HepG2 (cell line): ENCODE measurements at regions not wholly inside any gene's neighbourhood (a gene's known extent, or its start where the extent isn't known, plus 50 kb on each side); places are given as distances from the start of the nearest gene placed in this dataset.

ENCODE experiments used
- ATAC-seq: fragments of 200-7000 bp; cut with Tn5 transposase; 3 replicates; pipeline ENCODE4 v1.9.1; 2020; ENCODE audit warnings: mild to moderate bottlenecking, moderate library complexity
- BruUV-seq: library from RNA; stranded (reverse); fragments of 400-500 nt; replicated peaks from 2 replicates; lab custom pipeline; 2021; lab: Mats Ljungman, UMichigan
- CTCF ChIA-PET: fragments of 300-600 bp; formaldehyde crosslinking; extraction: SDS; loops from one replicate; lab custom pipeline; 2021; ENCODE audit warnings: low total read pairs, inconsistent platforms, low intra/inter-chr PET ratio; lab: Yijun Ruan, JAX
- POLR2A ChIA-PET: fragments of 350-600 bp; sonication (Branson Sonifier 250); formaldehyde crosslinking; loops from one replicate; lab custom pipeline; 2020; ENCODE audit warnings: antibody characterized with exemption, inconsistent platforms; lab: Yijun Ruan, JAX
- DNase-seq: peaks from one replicate; pipeline ENCODE4 v3.0.0-alpha.2; 2015; ENCODE audit warnings: low spot score
- FAIRE-seq: peaks from 3 replicates; lab custom pipeline; 2011; peaks lifted over from hg19 to GRCh38; lab: Jason Lieb, UNC
- H2AFZ ChIP-seq: one replicate; pipeline ENCODE4 v1.6.1; 2011; ENCODE audit warnings: low read length, inconsistent platforms
- H3K27ac ChIP-seq: fragments of 300-600 bp; 3 replicates; pipeline ENCODE4 v1.8.0; 2011; ENCODE audit warnings: mixed run types, mild to moderate bottlenecking, mixed read lengths, low read length, inconsistent platforms; ENCODE audit not compliant: insufficient read depth; ENCODE audit errors: extremely low read length
- H3K27me3 ChIP-seq, 2 experiments: fragments of 200-600 bp in 1 of 2; 2 replicates in 1 of 2; 3 replicates in 1 of 2; pipeline versions ENCODE4 v1.6.0 to v1.8.0; 2011; ENCODE audit warnings: low read length in 2 of 2, mild to moderate bottlenecking in 2 of 2, moderate library complexity in 2 of 2, inconsistent platforms in 1 of 2; ENCODE audit not compliant: insufficient read depth in 2 of 2, control insufficient read depth in 1 of 2
- H3K36me3 ChIP-seq, 2 experiments: fragments of 200-600 bp in 1 of 2; replicated peaks in 1 of 2; 2 replicates in 1 of 2; 3 replicates in 1 of 2; pipeline versions ENCODE4 v1.5.1 to v1.8.0; 2011; ENCODE audit warnings: low read length in 2 of 2, inconsistent platforms in 1 of 2; ENCODE audit not compliant: insufficient read depth in 2 of 2, control insufficient read depth in 1 of 2
- H3K4me1 ChIP-seq: 2 replicates; pipeline ENCODE4 v1.5.1; 2012; ENCODE audit warnings: low read length, inconsistent platforms; ENCODE audit not compliant: insufficient read depth
- H3K4me2 ChIP-seq: 2 replicates; pipeline ENCODE4 v1.6.0; 2011; ENCODE audit warnings: low read depth, low read length, inconsistent platforms
- H3K4me3 ChIP-seq, 3 experiments: fragments of 200-600 bp in 1 of 3; sonication (generic), shearing (Covaris generic) in 1 of 3; replicated peaks in 1 of 3; 2 replicates each; pipeline ENCODE4 v1.5.1; 2011 to 2016; ENCODE audit warnings: low read length in 3 of 3, inconsistent platforms in 2 of 3, low read depth in 2 of 3, mild to moderate bottlenecking in 2 of 3, control low read depth in 1 of 3, mixed read lengths in 1 of 3; ENCODE audit not compliant: insufficient read depth in 1 of 3
- H3K79me2 ChIP-seq: one replicate; pipeline ENCODE4 v1.6.1; 2011; ENCODE audit warnings: low read length, inconsistent platforms; ENCODE audit not compliant: insufficient read depth
- H3K9ac ChIP-seq: 2 replicates; pipeline ENCODE4 v1.6.0; 2011; ENCODE audit warnings: mild to moderate bottlenecking, low read depth, low read length, inconsistent platforms; ENCODE audit not compliant: insufficient read depth
- H3K9me3 ChIP-seq: 2 replicates; pipeline ENCODE4 v1.5.1; 2012; ENCODE audit warnings: mild to moderate bottlenecking, low read length
- H4K20me1 ChIP-seq: 2 replicates; pipeline ENCODE4 v1.6.0; 2011; ENCODE audit warnings: inconsistent platforms, mild to moderate bottlenecking, low read length, moderate library complexity; ENCODE audit not compliant: insufficient read depth
- ASH2L ChIP-seq: fragments of 300-600, 200-600 bp; sonication (generic); IDR thresholded peaks from 2 replicates; pipeline ENCODE4 v1.7.0; 2017; ENCODE audit warnings: low read depth, mild to moderate bottlenecking, moderate library complexity, mixed read lengths, low read length; ENCODE audit not compliant: insufficient read length
- CHD2 ChIP-seq: IDR thresholded peaks from 2 replicates; pipeline ENCODE4 v1.6.1; 2011; ENCODE audit warnings: low read depth, low read length, improper control_type of control experiment
- STAG1 ChIP-seq: sonication (generic); formaldehyde crosslinking; IDR thresholded peaks from 2 replicates; pipeline ENCODE4 v1.4.0; 2020; ENCODE audit warnings: missing genetic modification reagents
- YEATS4 ChIP-seq: sonication (generic); formaldehyde crosslinking; IDR thresholded peaks from 2 replicates; pipeline ENCODE4 v1.4.0; 2020; ENCODE audit warnings: missing genetic modification reagents, borderline replicate concordance
- ZNF274 ChIP-seq: sonication (generic); formaldehyde crosslinking; IDR thresholded peaks from 2 replicates; pipeline ENCODE4 v1.5.1; 2020; ENCODE audit warnings: mild to moderate bottlenecking, missing genetic modification reagents
- ZNF354B ChIP-seq: sonication (generic); formaldehyde crosslinking; IDR thresholded peaks from 2 replicates; pipeline ENCODE4 v1.8.0; 2022; ENCODE audit warnings: mild to moderate bottlenecking, missing genetic modification reagents
- ZNF616 ChIP-seq: sonication (generic); formaldehyde crosslinking; IDR thresholded peaks from 2 replicates; pipeline ENCODE4 v1.5.0; 2020; ENCODE audit warnings: low read depth, mild to moderate bottlenecking, missing genetic modification reagents
- ZNF713 ChIP-seq: sonication (generic); formaldehyde crosslinking; IDR thresholded peaks from 2 replicates; pipeline ENCODE4 v1.4.0; 2020; ENCODE audit warnings: mild to moderate bottlenecking, missing genetic modification reagents
- WGBS: methylation state at CpG from one replicate; pipeline ENCODE4 v1.1.6; 2017; ENCODE audit warnings: low lambda C conversion rate; 5-methylcytosine and 5-hydroxymethylcytosine counted together
- in situ Hi-C: cut with HindIII; loops from 2 replicates; pipeline ENCODE4 v1.10.0; 2017; ENCODE audit warnings: low pct_unique_long_range_greater_than_20kb; ENCODE audit not compliant: extremely low pct_ligation_motif_present
- intact Hi-C: fragments of 100-400 bp; cut with micrococcal nuclease; formaldehyde crosslinking; loops from one replicate; pipeline ENCODE4 v1.10.0; 2022; ENCODE audit not compliant: unreplicated experiment
- TF ChIP-seq, protein P1 (sequence below): sonication (generic); formaldehyde crosslinking; IDR thresholded peaks from 2 replicates; pipeline ENCODE4 v1.5.0; 2020; ENCODE audit warnings: mild to moderate bottlenecking, missing genetic modification reagents, moderate library complexity
- TF ChIP-seq, protein P2 (sequence below): IDR thresholded peaks from 2 replicates; pipeline ENCODE4 v1.4.0; 2020; ENCODE audit warnings: mild to moderate bottlenecking, missing genetic modification reagents
- TF ChIP-seq, protein P3 (sequence below): sonication (generic); formaldehyde crosslinking; IDR thresholded peaks from 2 replicates; pipeline ENCODE4 v1.4.0; 2020; ENCODE audit warnings: missing genetic modification reagents, mild to moderate bottlenecking, borderline replicate concordance

DNA sequence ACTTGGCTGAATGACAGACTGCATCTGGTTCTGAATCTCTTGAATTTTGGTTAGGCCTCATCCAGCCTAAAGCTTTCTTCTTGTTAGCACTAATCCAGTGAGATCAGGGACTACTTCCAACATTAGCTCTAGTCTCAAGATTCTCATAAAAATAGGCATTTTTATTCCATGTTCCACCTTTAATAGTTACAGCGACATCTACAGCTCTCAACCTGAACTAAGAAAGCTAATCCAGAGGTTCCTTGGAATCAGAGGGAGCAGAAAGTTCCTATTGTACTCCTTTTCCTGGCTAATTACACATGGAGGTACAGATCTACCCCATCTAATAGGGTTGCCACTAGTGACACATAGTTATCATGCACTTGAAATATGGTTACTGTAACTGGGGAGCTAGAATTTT, 391.9 kb downstream of the RMST start:
- no peaks in the 10 kb centered on the region for H4K20me1 ChIP-seq
- TF ChIP-seq, protein P1, sequence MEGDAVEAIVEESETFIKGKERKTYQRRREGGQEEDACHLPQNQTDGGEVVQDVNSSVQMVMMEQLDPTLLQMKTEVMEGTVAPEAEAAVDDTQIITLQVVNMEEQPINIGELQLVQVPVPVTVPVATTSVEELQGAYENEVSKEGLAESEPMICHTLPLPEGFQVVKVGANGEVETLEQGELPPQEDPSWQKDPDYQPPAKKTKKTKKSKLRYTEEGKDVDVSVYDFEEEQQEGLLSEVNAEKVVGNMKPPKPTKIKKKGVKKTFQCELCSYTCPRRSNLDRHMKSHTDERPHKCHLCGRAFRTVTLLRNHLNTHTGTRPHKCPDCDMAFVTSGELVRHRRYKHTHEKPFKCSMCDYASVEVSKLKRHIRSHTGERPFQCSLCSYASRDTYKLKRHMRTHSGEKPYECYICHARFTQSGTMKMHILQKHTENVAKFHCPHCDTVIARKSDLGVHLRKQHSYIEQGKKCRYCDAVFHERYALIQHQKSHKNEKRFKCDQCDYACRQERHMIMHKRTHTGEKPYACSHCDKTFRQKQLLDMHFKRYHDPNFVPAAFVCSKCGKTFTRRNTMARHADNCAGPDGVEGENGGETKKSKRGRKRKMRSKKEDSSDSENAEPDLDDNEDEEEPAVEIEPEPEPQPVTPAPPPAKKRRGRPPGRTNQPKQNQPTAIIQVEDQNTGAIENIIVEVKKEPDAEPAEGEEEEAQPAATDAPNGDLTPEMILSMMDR (CRISPR knock-in tag): peak; percentile 13; the same call in 1 of the 2 replicates
- TF ChIP-seq STAG1 (CRISPR knock-in tag) (peak; percentile 19; the same call in 1 of the 2 replicates), YEATS4 (CRISPR knock-in tag) (no peak)
- TF ChIP-seq, all 625 proteins: peak for 2
- no peaks in the 10 kb centered on the region for H3K79me2 ChIP-seq
- in situ Hi-C loops (no loop called here), intact Hi-C loops (no loop called here)
- ChIA-PET POLR2A (no interaction called here), CTCF (no interaction called here)
- no peak overlapping the region for H2AFZ ChIP-seq
- ATAC-seq: no peak
- H3K9me3 ChIP-seq: no peaks in the 10 kb centered on the region
- H3K4me2 ChIP-seq: no peak overlapping the region
- no peak overlapping the region for H3K27ac ChIP-seq
- no peaks in the 10 kb centered on the region for H3K36me3 ChIP-seq
- DNase-seq: no peak
- no peak overlapping the region for H3K4me3 ChIP-seq
- FAIRE-seq: no peak
- no TSS peak for BruUV-seq
- 35% methylated on average over 1 of the region's 1 CpG for WGBS
- H3K9ac ChIP-seq: no peak overlapping the region
- no peaks in the 10 kb centered on the region for H3K4me1 ChIP-seq
- no peaks in the 10 kb centered on the region for H3K27me3 ChIP-seq

DNA sequence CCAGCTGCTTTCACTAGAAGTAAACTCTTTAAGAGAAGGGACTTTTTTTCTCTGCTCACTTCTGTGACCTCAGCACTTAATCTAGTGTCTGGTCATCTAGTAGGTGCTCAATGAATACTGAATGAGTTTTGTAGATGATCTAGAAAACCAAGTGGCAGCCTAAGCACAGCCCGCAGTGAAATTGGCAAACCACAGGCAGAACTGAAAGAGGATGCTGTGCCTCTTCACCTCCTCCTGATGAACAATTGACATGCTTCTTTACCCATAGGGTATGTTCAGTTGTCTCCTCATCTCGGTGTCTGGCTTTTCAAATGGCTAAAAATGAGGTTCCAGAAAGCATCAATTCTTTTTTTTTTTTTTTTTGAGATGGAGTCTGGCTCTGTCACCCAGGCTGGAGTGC, 399.5 kb downstream of the RMST start:
- Histone ChIP-seq H4K20me1 (no peaks in the 10 kb centered on the region), H3K4me1 (no peaks in the 10 kb centered on the region), H3K27me3 (no peaks in the 10 kb centered on the region), H3K9ac (no peak overlapping the region), H3K36me3 (no peaks in the 10 kb centered on the region), H3K4me2 (no peak overlapping the region), H2AFZ (no peak overlapping the region), H3K9me3 (no peaks in the 10 kb centered on the region), H3K4me3 (no peak overlapping the region), H3K79me2 (no peaks in the 10 kb centered on the region), H3K27ac (no peak overlapping the region)
- no peak for ATAC-seq
- no TSS peak for BruUV-seq
- CTCF ChIA-PET: no interaction called here
- 33% methylated on average over 2 of the region's 2 CpGs for WGBS
- POLR2A ChIA-PET: no interaction called here
- in situ Hi-C loops (no loop called here), intact Hi-C loops (no loop called here)
- no peak for FAIRE-seq
- no peak for DNase-seq
- TF ChIP-seq ZNF354B (CRISPR knock-in tag): no peak
- TF ChIP-seq ZNF713: no peak
- TF ChIP-seq ZNF274 (CRISPR knock-in tag): no peak
- TF ChIP-seq ZNF616: no peak
- TF ChIP-seq, protein P2, sequence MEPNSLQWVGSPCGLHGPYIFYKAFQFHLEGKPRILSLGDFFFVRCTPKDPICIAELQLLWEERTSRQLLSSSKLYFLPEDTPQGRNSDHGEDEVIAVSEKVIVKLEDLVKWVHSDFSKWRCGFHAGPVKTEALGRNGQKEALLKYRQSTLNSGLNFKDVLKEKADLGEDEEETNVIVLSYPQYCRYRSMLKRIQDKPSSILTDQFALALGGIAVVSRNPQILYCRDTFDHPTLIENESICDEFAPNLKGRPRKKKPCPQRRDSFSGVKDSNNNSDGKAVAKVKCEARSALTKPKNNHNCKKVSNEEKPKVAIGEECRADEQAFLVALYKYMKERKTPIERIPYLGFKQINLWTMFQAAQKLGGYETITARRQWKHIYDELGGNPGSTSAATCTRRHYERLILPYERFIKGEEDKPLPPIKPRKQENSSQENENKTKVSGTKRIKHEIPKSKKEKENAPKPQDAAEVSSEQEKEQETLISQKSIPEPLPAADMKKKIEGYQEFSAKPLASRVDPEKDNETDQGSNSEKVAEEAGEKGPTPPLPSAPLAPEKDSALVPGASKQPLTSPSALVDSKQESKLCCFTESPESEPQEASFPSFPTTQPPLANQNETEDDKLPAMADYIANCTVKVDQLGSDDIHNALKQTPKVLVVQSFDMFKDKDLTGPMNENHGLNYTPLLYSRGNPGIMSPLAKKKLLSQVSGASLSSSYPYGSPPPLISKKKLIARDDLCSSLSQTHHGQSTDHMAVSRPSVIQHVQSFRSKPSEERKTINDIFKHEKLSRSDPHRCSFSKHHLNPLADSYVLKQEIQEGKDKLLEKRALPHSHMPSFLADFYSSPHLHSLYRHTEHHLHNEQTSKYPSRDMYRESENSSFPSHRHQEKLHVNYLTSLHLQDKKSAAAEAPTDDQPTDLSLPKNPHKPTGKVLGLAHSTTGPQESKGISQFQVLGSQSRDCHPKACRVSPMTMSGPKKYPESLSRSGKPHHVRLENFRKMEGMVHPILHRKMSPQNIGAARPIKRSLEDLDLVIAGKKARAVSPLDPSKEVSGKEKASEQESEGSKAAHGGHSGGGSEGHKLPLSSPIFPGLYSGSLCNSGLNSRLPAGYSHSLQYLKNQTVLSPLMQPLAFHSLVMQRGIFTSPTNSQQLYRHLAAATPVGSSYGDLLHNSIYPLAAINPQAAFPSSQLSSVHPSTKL (CRISPR knock-in tag): no peak
- TF ChIP-seq, protein P3, sequence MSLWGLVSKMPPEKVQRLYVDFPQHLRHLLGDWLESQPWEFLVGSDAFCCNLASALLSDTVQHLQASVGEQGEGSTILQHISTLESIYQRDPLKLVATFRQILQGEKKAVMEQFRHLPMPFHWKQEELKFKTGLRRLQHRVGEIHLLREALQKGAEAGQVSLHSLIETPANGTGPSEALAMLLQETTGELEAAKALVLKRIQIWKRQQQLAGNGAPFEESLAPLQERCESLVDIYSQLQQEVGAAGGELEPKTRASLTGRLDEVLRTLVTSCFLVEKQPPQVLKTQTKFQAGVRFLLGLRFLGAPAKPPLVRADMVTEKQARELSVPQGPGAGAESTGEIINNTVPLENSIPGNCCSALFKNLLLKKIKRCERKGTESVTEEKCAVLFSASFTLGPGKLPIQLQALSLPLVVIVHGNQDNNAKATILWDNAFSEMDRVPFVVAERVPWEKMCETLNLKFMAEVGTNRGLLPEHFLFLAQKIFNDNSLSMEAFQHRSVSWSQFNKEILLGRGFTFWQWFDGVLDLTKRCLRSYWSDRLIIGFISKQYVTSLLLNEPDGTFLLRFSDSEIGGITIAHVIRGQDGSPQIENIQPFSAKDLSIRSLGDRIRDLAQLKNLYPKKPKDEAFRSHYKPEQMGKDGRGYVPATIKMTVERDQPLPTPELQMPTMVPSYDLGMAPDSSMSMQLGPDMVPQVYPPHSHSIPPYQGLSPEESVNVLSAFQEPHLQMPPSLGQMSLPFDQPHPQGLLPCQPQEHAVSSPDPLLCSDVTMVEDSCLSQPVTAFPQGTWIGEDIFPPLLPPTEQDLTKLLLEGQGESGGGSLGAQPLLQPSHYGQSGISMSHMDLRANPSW: no peak
- TF ChIP-seq CHD2: no peak
- TF ChIP-seq ASH2L: no peak
